A673 (cell line): ENCODE measurements at regions not wholly inside any gene's neighbourhood (a gene's known extent, or its start where the extent isn't known, plus 50 kb on each side); places are given as distances from the start of the nearest gene placed in this dataset.

Source experiments
- BruUV-seq: library from RNA; stranded (reverse); fragments of 400-500 nt; replicated peaks from 2 replicates; lab custom pipeline; 2021; lab: Mats Ljungman, UMichigan
- CTCF ChIA-PET: fragments of 300-600 bp; sonication (Branson Sonifier 250); formaldehyde crosslinking; loops from one replicate; lab custom pipeline; 2022; ENCODE audit warnings: antibody characterized with exemption; lab: Charles Lee
- POLR2A ChIA-PET: fragments of 300-600 bp; sonication (Branson Sonifier 250); formaldehyde crosslinking; loops from one replicate; lab custom pipeline; 2022; ENCODE audit warnings: antibody characterized with exemption; ENCODE audit not compliant: low non-redundant PET; lab: Charles Lee
- DNase-seq: peaks from one replicate; pipeline ENCODE4 v3.0.0-alpha.2; 2015; ENCODE audit warnings: low spot score
- H3K27ac ChIP-seq: fragments of 200-600 bp; sonication (generic); 2 replicates; pipeline ENCODE4 v1.5.1; 2016; ENCODE audit warnings: mixed run types, low read depth, mild to moderate bottlenecking, mixed read lengths, antibody characterized with exemption, low read length; ENCODE audit not compliant: poor library complexity, severe bottlenecking
- H3K27me3 ChIP-seq: fragments of 200-600 bp; sonication (generic); replicated peaks from 2 replicates; pipeline ENCODE4 v1.6.1; 2017; ENCODE audit warnings: mixed run types, low read depth, mild to moderate bottlenecking, mixed read lengths, antibody characterized with exemption, low read length; ENCODE audit not compliant: insufficient read depth, poor library complexity
- H3K36me3 ChIP-seq: fragments of 200-600 bp; sonication (generic); 2 replicates; pipeline ENCODE4 v1.6.1; 2016; ENCODE audit warnings: mixed run types, mild to moderate bottlenecking, mixed read lengths, antibody characterized with exemption, low read length; ENCODE audit not compliant: insufficient read depth, poor library complexity, severe bottlenecking
- H3K4me1 ChIP-seq: fragments of 200-600 bp; sonication (generic); 2 replicates; pipeline ENCODE4 v1.6.1; 2017; ENCODE audit warnings: mixed run types, mild to moderate bottlenecking, mixed read lengths, antibody characterized with exemption, low read length; ENCODE audit not compliant: insufficient read depth, poor library complexity, severe bottlenecking
- H3K4me3 ChIP-seq: fragments of 200-600 bp; sonication (generic); 2 replicates; pipeline ENCODE4 v1.5.1; 2016; ENCODE audit warnings: low read depth, mixed run types, mild to moderate bottlenecking, mixed read lengths, low read length; ENCODE audit not compliant: poor library complexity, severe bottlenecking
- H3K9me3 ChIP-seq: fragments of 200-600 bp; sonication (generic); 2 replicates; pipeline ENCODE4 v1.6.1; 2016; ENCODE audit warnings: mixed run types, low read depth, mild to moderate bottlenecking, mixed read lengths, antibody characterized with exemption, low read length; ENCODE audit not compliant: poor library complexity, severe bottlenecking
- CTCF ChIP-seq: fragments of 300-800, 200-600 bp; sonication (generic); conservative IDR thresholded peaks from 2 replicates; pipeline ENCODE4 v1.5.1; 2017; ENCODE audit warnings: low read depth, mild to moderate bottlenecking, antibody characterized with exemption, low read length, moderate library complexity, mixed read lengths
- EZH2 ChIP-seq: fragments of 200-600 bp; sonication (generic); IDR thresholded peaks from 2 replicates; pipeline ENCODE4 v1.6.1; 2017; ENCODE audit warnings: borderline replicate concordance, low read depth, mild to moderate bottlenecking, mixed read lengths, antibody characterized with exemption, low read length; ENCODE audit not compliant: poor library complexity, severe bottlenecking
- intact Hi-C: fragments of 100-400 bp; cut with micrococcal nuclease; formaldehyde crosslinking; loops from one replicate; pipeline ENCODE4 v1.10.0; 2022; ENCODE audit not compliant: unreplicated experiment

GRCh38 chr7:41478187-41478586 is 224.7 kb downstream of the INHBA start:
- Histone ChIP-seq H3K4me1 (no peaks in the 10 kb centered on the region), H3K27ac (no peak overlapping the region), H3K27me3 (no peaks in the 10 kb centered on the region), H3K36me3 (no peaks in the 10 kb centered on the region), H3K4me3 (no peak overlapping the region), H3K9me3 (no peaks in the 10 kb centered on the region)
- TF ChIP-seq CTCF, result no peak
- no peak for TF ChIP-seq EZH2
- ChIA-PET CTCF (interaction anchor here (0.7 kb wide), 1 partner anchor 72 kb away, joined by 3 read pairs; no protein-coding TSS in a partner anchor), POLR2A (no interaction called here)
- DNase-seq, result no peak
- intact Hi-C loops, result no loop called here
- no TSS peak for BruUV-seq

GRCh38 chr7:41476460-41476803 is 226.5 kb downstream of the INHBA start:
- H3K9me3 ChIP-seq, result no peaks in the 10 kb centered on the region

GRCh38 chr7:41475801-41476459 is 227.0 kb downstream of the INHBA start:
- no peak overlapping the region for H3K4me3 ChIP-seq
- H3K27ac ChIP-seq, result no peak overlapping the region
- BruUV-seq, result no TSS peak
- no peaks in the 10 kb centered on the region for H3K36me3 ChIP-seq
- H3K4me1 ChIP-seq, result no peaks in the 10 kb centered on the region
- ChIA-PET POLR2A (no interaction called here), CTCF (no interaction called here)
- intact Hi-C loops, result no loop called here
- H3K9me3 ChIP-seq, result no peaks in the 10 kb centered on the region
- no peak for DNase-seq
- TF ChIP-seq CTCF (no peak), EZH2 (no peak)
- H3K27me3 ChIP-seq, result no peaks in the 10 kb centered on the region

More at GRCh38 chr7:41476460-41476803, 226.5 kb downstream of the INHBA start:
- CTCF ChIA-PET, result no interaction called here
- TF ChIP-seq CTCF (no peak), EZH2 (no peak)
- no peak for DNase-seq
- intact Hi-C loops, result no loop called here
- H3K27me3 ChIP-seq, result no peaks in the 10 kb centered on the region
- H3K4me1 ChIP-seq, result no peaks in the 10 kb centered on the region
- H3K4me3 ChIP-seq, result no peak overlapping the region
- no peak overlapping the region for H3K27ac ChIP-seq
- POLR2A ChIA-PET, result no interaction called here
- BruUV-seq, result no TSS peak
- no peaks in the 10 kb centered on the region for H3K36me3 ChIP-seq
